ENCODE measurements at regions not wholly inside any gene's neighbourhood (a gene's known extent, or its start where the extent isn't known, plus 50 kb on each side); places are given as distances from the start of the nearest gene placed in this dataset.

DNA sequence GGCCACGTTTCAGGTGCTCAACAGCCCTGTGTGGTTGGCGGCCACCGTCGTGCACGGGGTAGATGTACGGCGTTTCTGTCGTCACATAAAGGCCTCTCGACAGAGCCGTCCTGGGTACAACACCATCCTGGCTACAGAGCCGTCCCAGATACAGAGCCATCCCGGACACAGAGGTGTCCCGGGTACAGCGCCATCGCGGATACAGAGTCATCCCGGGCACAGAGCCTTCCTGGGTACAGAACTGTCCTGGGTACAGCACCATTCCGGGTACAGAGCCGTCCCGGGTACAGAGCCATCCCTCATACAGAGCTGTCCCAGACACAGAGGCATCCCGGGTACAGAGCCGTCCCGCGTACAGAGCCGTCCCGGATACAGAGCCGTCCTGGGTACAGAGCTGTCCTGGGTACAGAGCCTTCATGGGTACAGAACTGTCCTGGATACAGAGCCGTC is 222.7 kb upstream of the SOX1 start:
- FAIRE-seq, result no peak
- DNase-seq (ENCODE audit: low spot score), result no peak

DNA sequence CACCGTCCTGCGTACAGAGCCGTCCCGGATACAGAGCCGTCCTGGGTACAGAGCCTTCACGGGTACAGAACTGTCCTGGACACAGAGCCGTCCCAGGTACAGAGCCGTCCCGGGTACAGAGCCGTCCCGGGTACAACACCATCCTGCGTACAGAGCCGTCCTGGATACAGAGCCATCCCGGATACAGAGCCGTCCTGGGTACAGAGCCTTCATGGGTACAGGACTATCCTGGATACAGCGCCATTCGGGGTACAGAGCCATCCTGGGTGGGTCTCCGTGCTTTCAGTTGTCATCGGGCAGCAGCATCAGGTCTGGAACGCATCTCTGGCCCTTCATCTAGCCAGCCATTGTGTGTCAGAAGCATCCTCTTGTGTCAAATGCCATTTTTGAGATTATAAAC is 222.3 kb upstream of the SOX1 start:
- FAIRE-seq (no peak), DNase-seq (ENCODE audit: low spot score) (no peak)

DNA sequence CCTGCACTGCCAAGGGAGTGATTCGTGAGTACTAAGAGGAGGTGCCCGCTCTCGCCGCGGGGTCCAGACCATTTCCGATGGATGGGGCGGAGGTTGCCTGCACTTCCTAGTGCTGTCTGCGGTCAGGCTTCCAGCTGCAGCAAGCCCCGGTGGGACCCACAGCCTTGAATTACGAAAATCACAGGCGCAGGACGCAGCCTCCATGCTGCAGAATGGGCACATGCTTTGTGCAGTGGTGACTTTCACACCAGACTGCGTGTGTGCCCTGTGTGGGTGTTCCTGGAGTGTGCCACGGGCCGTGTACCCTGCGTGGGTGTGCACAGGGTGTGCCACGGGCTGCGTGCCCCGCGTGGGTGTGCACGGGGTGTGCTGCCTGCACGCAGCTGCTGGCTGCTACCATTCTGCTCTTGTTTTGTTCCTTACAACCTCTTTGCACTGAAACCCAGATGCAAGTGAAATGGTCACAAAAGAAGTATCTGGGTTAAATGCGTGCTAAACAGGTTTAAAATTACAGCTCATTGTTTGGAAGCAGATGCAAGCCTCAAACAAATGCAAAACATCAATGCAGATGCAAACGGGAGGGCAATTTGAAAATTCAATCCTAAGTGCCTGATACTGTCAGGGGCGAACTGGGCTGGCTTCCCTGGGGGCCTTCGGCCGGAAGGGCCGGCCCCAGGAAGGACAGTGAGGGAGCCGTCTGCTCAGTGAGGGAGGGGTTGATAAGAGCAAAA is 221.2 kb upstream of the SOX1 start:
- DNase-seq (ENCODE audit: low spot score) (no peak), FAIRE-seq (no peak)

DNA sequence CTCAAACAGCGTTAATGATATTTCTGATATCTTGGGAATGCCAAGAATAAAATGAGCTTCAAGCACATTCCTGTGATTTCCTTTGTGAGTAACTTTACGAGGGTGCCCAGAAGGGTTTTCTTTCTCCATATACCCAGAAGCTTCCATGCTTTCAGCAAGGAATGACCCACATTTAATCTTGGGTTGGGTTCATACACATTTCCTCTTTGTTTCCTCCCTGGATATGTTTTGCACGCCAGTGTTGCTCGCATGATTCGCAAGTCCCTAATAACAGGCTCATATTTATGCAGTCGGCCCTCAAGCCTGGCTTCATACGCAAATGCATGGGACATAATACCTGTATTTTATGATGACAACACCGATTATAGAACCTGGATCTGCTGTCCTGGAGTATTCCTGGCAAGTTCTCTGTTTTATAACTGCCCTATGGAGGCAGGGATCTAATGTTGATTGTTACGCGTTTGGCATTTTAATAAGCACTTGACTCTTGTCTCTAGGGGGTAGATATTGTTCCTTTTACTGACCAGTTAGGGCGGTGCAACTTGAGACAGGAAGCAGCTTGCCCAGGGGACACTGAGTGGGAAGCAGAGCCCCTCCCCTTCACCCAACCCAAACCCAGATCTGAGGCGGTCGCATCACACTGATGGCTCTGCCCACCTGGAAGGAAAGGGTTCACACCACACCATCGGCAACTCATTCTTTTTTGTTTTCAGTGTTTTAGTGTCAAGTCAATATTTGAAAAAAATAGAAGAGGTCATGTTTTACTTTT is 220.4 kb upstream of the SOX1 start:
- FAIRE-seq (no peak), DNase-seq (ENCODE audit: low spot score) (no peak)

- no peak for FAIRE-seq
- DNase-seq (ENCODE audit: low spot score), result no peak
These were observed 219.0 kb upstream of the SOX1 start for GRCh38 chr13:111847964-111848363.

GRCh38 chr13:111850458-111850857 is 216.5 kb upstream of the SOX1 start:
- DNase-seq (ENCODE audit: low spot score) (no peak), FAIRE-seq (no peak)

DNA sequence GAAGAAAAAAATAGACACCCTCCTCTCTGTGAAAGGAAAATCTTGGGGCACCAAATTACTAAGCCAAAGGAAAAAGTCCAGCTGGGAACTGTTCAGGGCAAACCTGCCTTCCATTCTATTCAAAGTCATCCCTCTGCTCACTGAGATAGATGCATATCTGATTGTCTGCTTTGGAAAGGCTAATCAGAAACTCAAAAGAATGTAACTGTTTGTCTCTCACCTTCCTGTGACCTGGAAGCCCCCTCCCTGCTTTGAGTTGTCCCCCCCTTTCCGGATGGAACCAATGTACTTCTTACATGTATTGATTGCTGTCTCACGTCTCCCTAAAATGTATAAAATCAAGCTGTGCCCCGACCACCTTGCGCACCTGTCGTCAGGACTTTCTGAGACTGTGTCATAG is 216.0 kb upstream of the SOX1 start:
- no peak for DNase-seq (ENCODE audit: low spot score)
- FAIRE-seq, result no peak

DNA sequence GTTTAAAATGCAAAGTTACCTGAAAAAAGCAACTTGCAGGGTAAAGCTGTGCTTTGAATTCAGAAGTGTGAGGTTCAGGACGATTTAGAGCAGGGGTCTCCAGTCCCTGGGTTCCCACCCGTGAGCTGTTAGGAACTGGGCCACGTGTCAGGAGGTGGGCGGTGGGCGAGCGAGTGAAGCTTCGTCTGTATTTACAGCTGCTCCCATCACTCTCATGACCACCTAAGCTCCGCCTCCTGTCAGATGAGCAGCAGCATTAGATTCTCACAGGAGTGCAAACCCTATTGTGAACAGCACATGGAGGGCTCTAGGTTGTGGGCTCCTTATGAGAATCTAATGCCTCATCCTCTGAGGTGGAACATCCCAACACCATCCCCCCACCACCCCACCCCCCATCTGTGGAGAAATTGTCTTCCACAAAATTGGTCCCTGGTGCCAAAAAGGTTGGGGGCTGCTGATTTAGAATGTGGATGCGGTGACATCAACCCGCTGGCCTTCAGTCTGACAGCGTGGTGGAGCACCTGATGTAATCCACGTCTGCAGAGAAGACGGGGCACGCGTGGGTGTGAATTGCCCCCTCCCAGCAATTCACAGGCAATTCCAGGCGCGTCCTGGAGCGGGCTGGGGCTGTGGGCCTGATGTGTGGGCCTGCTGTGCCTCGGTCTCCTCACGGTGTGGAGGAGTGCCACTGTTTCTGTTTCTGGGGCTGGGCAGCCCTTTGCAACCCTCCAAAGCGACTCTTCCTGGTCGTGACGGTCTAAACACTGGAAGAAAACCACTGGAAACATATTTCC is 214.0 kb upstream of the SOX1 start:
- no peak for FAIRE-seq
- no peak for DNase-seq (ENCODE audit: low spot score)

DNA sequence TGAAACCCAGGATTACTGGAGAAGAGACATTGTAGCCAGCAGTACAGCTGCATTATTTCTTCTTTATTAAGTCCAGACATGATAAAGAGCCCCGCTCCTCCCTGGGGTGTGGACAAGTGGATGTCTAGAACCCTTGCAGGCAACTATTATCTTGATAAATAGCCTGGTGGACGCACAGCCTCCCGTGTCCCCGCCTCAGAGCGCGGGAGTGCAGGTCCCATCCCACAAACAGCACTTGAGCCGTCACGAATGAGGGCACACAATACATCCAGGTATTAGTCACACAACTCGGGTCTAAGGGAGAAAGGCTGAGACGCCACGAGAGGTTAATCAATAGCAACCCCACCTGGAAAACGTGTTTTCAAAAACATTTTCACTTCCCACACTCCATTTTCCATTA is 213.2 kb upstream of the SOX1 start:
- DNase-seq (ENCODE audit: low spot score) (no peak), FAIRE-seq (no peak)

- no peak for FAIRE-seq
- no peak for DNase-seq (ENCODE audit: low spot score)
These were observed 212.5 kb upstream of the SOX1 start for GRCh38 chr13:111854403-111854802.

- DNase-seq (ENCODE audit: low spot score) (no peak), FAIRE-seq (no peak)
These were observed 211.8 kb upstream of the SOX1 start for GRCh38 chr13:111855191-111855590.

- FAIRE-seq (no peak), DNase-seq (ENCODE audit: low spot score) (no peak)
These were observed 211.2 kb upstream of the SOX1 start for GRCh38 chr13:111855786-111856185.

DNA sequence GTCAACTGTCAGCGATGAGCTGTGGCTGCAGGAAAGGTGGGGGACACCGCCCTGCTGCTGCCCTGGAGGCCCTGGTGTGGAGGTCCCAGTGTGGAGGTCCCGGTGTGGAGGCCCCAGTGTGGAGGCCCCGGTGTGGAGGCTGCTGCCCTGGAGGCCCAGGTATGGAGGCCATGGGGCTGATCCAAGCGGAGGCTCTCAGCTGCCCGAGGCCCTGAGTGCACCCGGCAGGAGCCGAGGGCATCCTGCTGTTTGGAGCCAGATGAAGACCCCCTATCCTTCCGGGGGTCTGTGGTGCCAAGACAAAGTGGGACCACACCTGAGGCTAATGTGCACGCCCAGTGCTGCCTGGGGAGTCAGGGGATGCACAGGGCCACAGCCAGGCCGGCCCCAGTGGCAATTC is 210.4 kb upstream of the SOX1 start:
- FAIRE-seq (no peak), DNase-seq (ENCODE audit: low spot score) (no peak)

DNA sequence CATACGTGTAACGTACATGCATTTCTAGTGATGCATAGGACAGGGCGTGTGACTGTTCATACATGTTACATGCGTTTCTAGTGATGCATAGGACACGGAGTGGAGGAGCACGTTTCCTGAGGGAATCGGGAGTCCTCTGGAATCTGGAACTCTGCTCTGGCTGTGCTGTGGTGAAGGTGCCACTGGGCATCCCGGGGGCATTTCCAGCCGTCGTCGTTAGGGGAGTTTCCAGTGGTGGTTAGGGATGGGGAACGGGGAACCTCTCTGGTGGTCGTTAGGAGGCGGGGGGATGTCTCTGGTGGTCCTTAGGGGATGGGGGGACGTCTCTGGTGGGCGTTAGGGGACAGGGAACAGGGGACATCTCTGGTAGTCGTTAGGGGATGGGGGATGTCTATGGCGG is 209.6 kb upstream of the SOX1 start:
- DNase-seq (ENCODE audit: low spot score) (no peak), FAIRE-seq (no peak)

DNA sequence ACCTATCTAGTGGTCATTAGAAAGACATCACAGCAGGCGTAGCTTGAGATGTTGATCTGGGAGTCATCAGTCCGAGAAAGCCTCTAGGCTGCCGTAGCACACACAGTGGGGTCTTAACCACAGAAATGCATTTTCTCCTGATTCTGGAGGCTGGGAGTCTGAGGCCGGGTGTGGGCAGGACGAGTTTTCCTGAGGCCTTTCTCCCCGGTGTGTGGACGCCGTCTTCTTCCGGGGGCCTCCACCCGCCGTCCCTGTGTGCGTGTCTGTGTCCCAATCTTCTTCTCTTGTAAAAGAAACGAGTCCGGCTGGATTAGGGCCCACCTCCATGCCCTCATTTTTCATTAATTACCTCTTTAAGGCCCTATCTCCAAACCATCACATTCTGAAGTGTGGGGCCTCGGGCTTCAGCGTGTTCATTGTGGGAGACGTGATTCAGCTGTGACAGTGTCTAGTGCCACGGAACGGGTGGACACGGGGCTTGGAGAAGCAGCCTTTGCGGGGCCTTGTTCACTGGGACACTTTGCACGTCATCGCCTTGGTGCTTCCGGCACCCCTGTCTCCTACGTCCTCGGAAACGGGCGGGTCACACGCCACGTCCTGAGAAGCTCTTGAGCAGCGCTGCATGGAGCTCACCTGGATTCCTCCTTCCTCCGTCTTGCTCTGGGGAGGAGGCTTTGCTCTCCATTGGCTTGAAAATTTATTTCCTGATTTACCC is 208.9 kb upstream of the SOX1 start:
- DNase-seq (ENCODE audit: low spot score), result no peak
- FAIRE-seq, result no peak

DNA sequence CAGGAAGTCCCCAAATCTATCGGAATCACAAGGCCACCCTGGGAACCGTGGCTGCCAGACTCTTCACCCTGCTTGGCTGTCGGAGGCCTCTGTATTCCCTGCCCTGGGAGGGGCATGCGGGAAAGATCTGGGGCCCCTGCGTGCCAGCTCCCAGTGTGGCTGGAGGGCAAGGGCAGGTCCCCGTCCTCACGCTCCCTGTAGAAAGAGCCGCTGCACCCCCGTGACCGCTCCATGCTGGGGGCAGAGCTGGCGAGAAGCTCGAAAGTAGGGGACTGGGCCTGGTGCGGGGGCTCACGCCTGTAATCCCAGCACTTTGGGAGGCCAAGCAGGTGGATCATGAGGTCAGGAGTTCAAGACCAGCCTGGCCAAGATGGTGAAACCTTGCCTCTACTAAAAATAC is 208.4 kb upstream of the SOX1 start:
- DNase-seq (ENCODE audit: low spot score), result no peak
- no peak for FAIRE-seq

GRCh38 chr13:111859354-111860230 is 207.4 kb upstream of the SOX1 start:
- FAIRE-seq (no peak), DNase-seq (ENCODE audit: low spot score) (no peak)

- no peak for FAIRE-seq
- DNase-seq (ENCODE audit: low spot score), result no peak
These were observed 206.8 kb upstream of the SOX1 start for GRCh38 chr13:111860231-111860552.

GRCh38 chr13:111861319-111861718 is 205.6 kb upstream of the SOX1 start:
- no peak for FAIRE-seq
- DNase-seq (ENCODE audit: low spot score), result no peak

DNA sequence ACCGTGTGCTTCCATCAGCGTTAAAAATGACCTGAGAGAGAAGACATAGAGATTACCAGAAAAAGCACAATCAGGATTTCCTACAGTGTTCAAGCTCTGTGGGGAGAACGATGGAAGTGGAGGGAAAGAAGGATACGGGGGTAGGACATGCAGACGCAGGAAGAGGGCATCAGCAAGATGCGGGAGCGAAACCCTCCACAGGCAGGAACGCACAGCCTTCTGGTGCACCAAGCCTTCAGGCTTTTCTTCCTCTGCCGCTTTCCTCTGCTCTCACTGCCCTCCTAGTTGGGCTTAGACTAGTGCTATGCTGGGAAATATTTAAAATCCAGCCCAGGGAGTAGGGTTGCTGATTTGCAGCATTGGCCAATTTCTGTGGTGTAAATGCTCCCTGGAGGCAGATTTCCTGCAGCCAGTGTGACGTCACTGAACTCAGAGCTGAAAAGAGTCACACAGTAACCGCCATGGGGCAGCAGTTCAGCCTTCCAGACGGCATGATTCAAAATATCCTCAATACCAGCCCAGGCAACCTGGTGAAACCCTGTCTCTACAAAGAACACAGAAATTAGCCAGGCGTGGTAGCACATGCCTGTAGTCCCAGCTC is 205.1 kb upstream of the SOX1 start:
- FAIRE-seq (no peak), DNase-seq (ENCODE audit: low spot score) (no peak)

Measured in RCC 7860 (cell line).